ENCODE measurements at regions not wholly inside any gene's neighbourhood (a gene's known extent, or its start where the extent isn't known, plus 50 kb on each side); places are given as distances from the start of the nearest gene placed in this dataset.

GRCh38 chr9:89923961-89924504, 319.2 kb downstream of the GADD45G start:
- no peaks in the 10 kb centered on the region for H3K79me2 ChIP-seq (ENCODE audit: insufficient read depth, low read length)
- H3K36me3 ChIP-seq (ENCODE audit: insufficient read depth, low read length) = no peaks in the 10 kb centered on the region
- no peak for DNase-seq (ENCODE audit: insufficient read length, low spot score, missing footprints)
- TF ChIP-seq CTCF (IDR thresholded peaks at IDR 0.05; ENCODE audit: extremely low read depth, low read depth, low read length) = no peak
- no peaks in the 10 kb centered on the region for H4K20me1 ChIP-seq (ENCODE audit: insufficient read depth, low read length)
- H3K27me3 ChIP-seq (ENCODE audit: insufficient read depth, low read length) = peaks cover 10% of the 10 kb centered on the region
- no peaks in the 10 kb centered on the region for H3K4me1 ChIP-seq (ENCODE audit: insufficient read depth, low read length)
- H3K4me2 ChIP-seq (ENCODE audit: insufficient read depth, low read length) = no peak overlapping the region
- no peaks in the 10 kb centered on the region for H3K9me3 ChIP-seq (ENCODE audit: low read depth, low read length)
- H3K4me3 ChIP-seq (ENCODE audit: insufficient read depth, low read length) = no peak overlapping the region
- no peak overlapping the region for H2AFZ ChIP-seq (ENCODE audit: low read length)
- H3K27ac ChIP-seq (ENCODE audit: low read depth, low read length) = no peak overlapping the region

GRCh38 chr9:89924611-89925010, 319.8 kb downstream of the GADD45G start:
- Histone ChIP-seq H3K36me3 (ENCODE audit: insufficient read depth, low read length) (no peaks in the 10 kb centered on the region), H3K9me3 (ENCODE audit: low read depth, low read length) (no peaks in the 10 kb centered on the region)
- TF ChIP-seq CTCF (IDR thresholded peaks at IDR 0.05; ENCODE audit: extremely low read depth, low read depth, low read length) = no peak

GRCh38 chr9:89926167-89926566, 321.4 kb downstream of the GADD45G start:
- Histone ChIP-seq H3K4me1 (ENCODE audit: insufficient read depth, low read length) (peaks cover 10% of the 10 kb centered on the region), H4K20me1 (ENCODE audit: insufficient read depth, low read length) (no peaks in the 10 kb centered on the region), H3K27ac (ENCODE audit: low read depth, low read length) (no peak overlapping the region), H3K9me3 (ENCODE audit: low read depth, low read length) (no peaks in the 10 kb centered on the region), H2AFZ (ENCODE audit: low read length) (no peak overlapping the region), H3K4me2 (ENCODE audit: insufficient read depth, low read length) (no peak overlapping the region), H3K36me3 (ENCODE audit: insufficient read depth, low read length) (no peaks in the 10 kb centered on the region), H3K79me2 (ENCODE audit: insufficient read depth, low read length) (no peaks in the 10 kb centered on the region), H3K4me3 (ENCODE audit: insufficient read depth, low read length) (no peak overlapping the region), H3K27me3 (ENCODE audit: insufficient read depth, low read length) (peaks cover 10% of the 10 kb centered on the region)
- TF ChIP-seq CTCF (IDR thresholded peaks at IDR 0.05; ENCODE audit: extremely low read depth, low read depth, low read length) = no peak
- DNase-seq (ENCODE audit: insufficient read length, low spot score, missing footprints) = no peak

More at GRCh38 chr9:89924611-89925010, 319.8 kb downstream of the GADD45G start:
- Histone ChIP-seq H3K4me2 (ENCODE audit: insufficient read depth, low read length) (no peak overlapping the region), H3K4me3 (ENCODE audit: insufficient read depth, low read length) (no peak overlapping the region), H3K27me3 (ENCODE audit: insufficient read depth, low read length) (peaks cover 10% of the 10 kb centered on the region), H4K20me1 (ENCODE audit: insufficient read depth, low read length) (no peaks in the 10 kb centered on the region), H3K27ac (ENCODE audit: low read depth, low read length) (no peak overlapping the region), H3K4me1 (ENCODE audit: insufficient read depth, low read length) (peaks cover 4% of the 10 kb centered on the region), H2AFZ (ENCODE audit: low read length) (no peak overlapping the region), H3K79me2 (ENCODE audit: insufficient read depth, low read length) (no peaks in the 10 kb centered on the region)
- no peak for DNase-seq (ENCODE audit: insufficient read length, low spot score, missing footprints)

GRCh38 chr9:89926691-89927220, 321.9 kb downstream of the GADD45G start:
- Histone ChIP-seq H2AFZ (ENCODE audit: low read length) (no peak overlapping the region), H3K27me3 (ENCODE audit: insufficient read depth, low read length) (peaks cover 10% of the 10 kb centered on the region), H3K79me2 (ENCODE audit: insufficient read depth, low read length) (no peaks in the 10 kb centered on the region), H4K20me1 (ENCODE audit: insufficient read depth, low read length) (no peaks in the 10 kb centered on the region), H3K4me2 (ENCODE audit: insufficient read depth, low read length) (no peak overlapping the region), H3K27ac (ENCODE audit: low read depth, low read length) (no peak overlapping the region), H3K4me1 (ENCODE audit: insufficient read depth, low read length) (peaks cover 10% of the 10 kb centered on the region), H3K9me3 (ENCODE audit: low read depth, low read length) (no peaks in the 10 kb centered on the region), H3K4me3 (ENCODE audit: insufficient read depth, low read length) (no peak overlapping the region), H3K36me3 (ENCODE audit: insufficient read depth, low read length) (no peaks in the 10 kb centered on the region)
- no peak for TF ChIP-seq CTCF (IDR thresholded peaks at IDR 0.05; ENCODE audit: extremely low read depth, low read depth, low read length)
- no peak for DNase-seq (ENCODE audit: insufficient read length, low spot score, missing footprints)
